CD14-positive monocyte (primary cell): ENCODE measurements at regions not wholly inside any gene's neighbourhood (a gene's known extent, or its start where the extent isn't known, plus 50 kb on each side); places are given as distances from the start of the nearest gene placed in this dataset.

Source experiments
- DNase-seq, 3 donors: peaks; one replicate each; pipeline ENCODE4 v3.0.0-alpha.2; 2011 to 2022
- H2AFZ ChIP-seq: 2 replicates; pipeline ENCODE4 v1.6.0; 2012; ENCODE audit warnings: mild to moderate bottlenecking, low read depth, low read length, inconsistent platforms; ENCODE audit not compliant: insufficient read depth, poor library complexity, severe bottlenecking
- H3K27ac ChIP-seq, 2 donors: 1 replicate in 1 of 2; 2 replicates in 1 of 2; pipeline ENCODE4 v1.5.1; 2012 to 2013; ENCODE audit warnings: low read length in 2 of 2, control low read depth in 1 of 2, inconsistent platforms in 1 of 2, low read depth in 1 of 2, mild to moderate bottlenecking in 1 of 2
- H3K27me3 ChIP-seq, 2 donors: one replicate each; pipeline versions ENCODE4 v1.6.0 to v1.6.1; 2011 to 2013; ENCODE audit warnings: low read length in 2 of 2; ENCODE audit not compliant: control insufficient read depth in 2 of 2, insufficient read depth in 2 of 2
- H3K36me3 ChIP-seq, 2 donors: replicated peaks in 1 of 2; 1 replicate in 1 of 2; 2 replicates in 1 of 2; pipeline versions ENCODE4 v1.5.1 to v1.6.1; 2012 to 2013; ENCODE audit warnings: low read length in 2 of 2, control low read depth in 1 of 2, inconsistent platforms in 1 of 2, mild to moderate bottlenecking in 1 of 2; ENCODE audit not compliant: insufficient read depth in 2 of 2, control insufficient read depth in 1 of 2
- H3K4me1 ChIP-seq, 2 donors: 1 replicate in 1 of 2; 2 replicates in 1 of 2; pipeline versions ENCODE4 v1.5.1 to v1.6.1; 2012 to 2013; ENCODE audit warnings: low read length in 2 of 2, control low read depth in 1 of 2, inconsistent platforms in 1 of 2, mild to moderate bottlenecking in 1 of 2, moderate library complexity in 1 of 2; ENCODE audit not compliant: insufficient read depth in 2 of 2, control insufficient read depth in 1 of 2
- H3K4me2 ChIP-seq: replicated peaks from 2 replicates; pipeline ENCODE3; 2012; ENCODE audit warnings: low read length, moderate library complexity, mild to moderate bottlenecking; ENCODE audit not compliant: poor library complexity, severe bottlenecking; ENCODE audit errors: extremely low read depth
- H3K4me3 ChIP-seq, 3 experiments: fragments of 200-600 bp in 1 of 3; sonication (generic) in 1 of 3; replicated peaks in 1 of 3; 1 replicate in 2 of 3; 2 replicates in 1 of 3; pipeline ENCODE4 v1.5.1; 2011 to 2013; ENCODE audit warnings: low read length in 3 of 3, mild to moderate bottlenecking in 3 of 3, control low read depth in 2 of 3, low read depth in 2 of 3, inconsistent platforms in 1 of 3, moderate library complexity in 1 of 3
- H3K79me2 ChIP-seq: 2 replicates; pipeline ENCODE4 v1.6.0; 2012; ENCODE audit warnings: mild to moderate bottlenecking, control low read depth, inconsistent platforms, low read length, moderate library complexity; ENCODE audit not compliant: insufficient read depth
- H3K9ac ChIP-seq: 2 replicates; pipeline ENCODE4 v1.6.0; 2017; ENCODE audit warnings: low read length, mild to moderate bottlenecking; ENCODE audit not compliant: insufficient read depth, poor library complexity, severe bottlenecking
- H3K9me3 ChIP-seq, 2 donors: replicated peaks in 1 of 2; 1 replicate in 1 of 2; 2 replicates in 1 of 2; pipeline versions ENCODE4 v1.5.1 to v1.6.1; 2012 to 2013; ENCODE audit warnings: low read length in 2 of 2, control low read depth in 1 of 2; ENCODE audit not compliant: control insufficient read depth in 1 of 2, insufficient read depth in 1 of 2
- H4K20me1 ChIP-seq: 2 replicates; pipeline ENCODE4 v1.6.0; 2012; ENCODE audit warnings: mild to moderate bottlenecking, low read length, control low read depth, moderate library complexity; ENCODE audit not compliant: insufficient read depth
- H3K27ac Mint-ChIP-seq, 7 donors: one replicate each; pipeline ENCODE4 v1.8.0; 2020; ENCODE audit warnings: mild to moderate bottlenecking in 7 of 7, mixed read lengths in 7 of 7, moderate library complexity in 6 of 7, inconsistent platforms in 2 of 7
- H3K27me3 Mint-ChIP-seq, 3 donors: one replicate each; pipeline ENCODE4 v1.8.0; 2021 to 2022; ENCODE audit warnings: low read depth in 3 of 3, mild to moderate bottlenecking in 3 of 3, mixed read lengths in 3 of 3, moderate library complexity in 3 of 3, inconsistent platforms in 1 of 3
- H3K36me3 Mint-ChIP-seq, 2 donors: one replicate each; pipeline ENCODE4 v1.8.0; 2020; ENCODE audit warnings: mixed read lengths in 2 of 2, inconsistent platforms in 1 of 2, mild to moderate bottlenecking in 1 of 2
- H3K4me1 Mint-ChIP-seq: one replicate; pipeline ENCODE4 v1.8.0; 2020; ENCODE audit warnings: mild to moderate bottlenecking, mixed read lengths
- H3K4me3 Mint-ChIP-seq, 2 donors: one replicate each; pipeline ENCODE4 v1.8.0; 2020; ENCODE audit warnings: mild to moderate bottlenecking in 2 of 2, mixed read lengths in 2 of 2, moderate library complexity in 1 of 2
- H3K9me3 Mint-ChIP-seq, 7 donors: one replicate each; pipeline ENCODE4 v1.8.0; 2020 to 2022; ENCODE audit warnings: mixed read lengths in 7 of 7, mild to moderate bottlenecking in 6 of 7, moderate library complexity in 6 of 7, inconsistent platforms in 2 of 7
- WGBS: methylation state at CpG from one replicate; pipeline ENCODE4 v1.1.5; 2013; ENCODE audit warnings: missing lambda C conversion rate; ENCODE audit not compliant: insufficient coverage; 5-methylcytosine and 5-hydroxymethylcytosine counted together
- intact Hi-C, 2 donors: fragments of 100-400 bp; cut with micrococcal nuclease; formaldehyde crosslinking; loops; one replicate each; pipeline versions ENCODE4 v1.15.0 to v1.15.1; 2023
- TF ChIP-seq, protein P1 (sequence below): fragments of 200-600 bp; IDR thresholded peaks from one replicate; pipeline ENCODE4 v1.8.0; 2022; ENCODE audit warnings: antibody characterized with exemption, mild to moderate bottlenecking

DNA sequence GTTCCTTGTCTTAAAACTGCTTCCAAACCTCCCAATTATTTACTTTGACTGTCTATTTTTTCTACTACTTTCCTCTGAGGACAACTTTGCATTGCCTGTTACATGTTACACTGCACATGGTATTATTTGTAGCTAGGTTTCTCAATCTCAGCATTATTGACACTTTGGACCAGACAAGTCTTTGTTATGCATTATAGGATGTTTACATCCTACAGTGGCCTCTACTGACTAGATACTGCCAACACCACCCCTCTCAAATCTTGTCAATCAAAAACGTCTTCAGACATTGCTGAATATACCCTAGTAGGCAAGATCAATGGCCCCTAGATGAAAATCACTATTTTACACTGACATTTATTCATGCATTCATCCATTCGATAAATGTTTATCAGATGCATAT lies 129.6 kb upstream of the DNAJC10 start:
- Histone ChIP-seq H3K27ac (no peak overlapping the region), H3K4me3 (no peak overlapping the region), H3K9me3 (no peaks in the 10 kb centered on the region), H3K79me2 (no peaks in the 10 kb centered on the region), H3K9ac (no peak overlapping the region), H4K20me1 (no peaks in the 10 kb centered on the region), H3K27me3 (no peaks in the 10 kb centered on the region), H2AFZ (no peak overlapping the region), H3K4me2 (no peak overlapping the region), H3K4me1 (no peaks in the 10 kb centered on the region), H3K36me3 (no peaks in the 10 kb centered on the region)
- Mint-ChIP-seq H3K27me3 (peaks cover 0 to 2% (median 1%) of the 10 kb centered on the region in 3 donors), H3K36me3 (no peaks in the 10 kb centered on the region), H3K9me3 (peaks cover 0 to 2% (median 0%) of the 10 kb centered on the region in 7 donors), H3K4me3 (no peak overlapping the region), H3K27ac (no peak overlapping the region), H3K4me1 (peaks cover 2% of the 10 kb centered on the region)
- 50% methylated on average over 1 of the region's 2 CpGs for WGBS
- intact Hi-C loops = no loop called here
- DNase-seq = no peak
- TF ChIP-seq, protein P1, sequence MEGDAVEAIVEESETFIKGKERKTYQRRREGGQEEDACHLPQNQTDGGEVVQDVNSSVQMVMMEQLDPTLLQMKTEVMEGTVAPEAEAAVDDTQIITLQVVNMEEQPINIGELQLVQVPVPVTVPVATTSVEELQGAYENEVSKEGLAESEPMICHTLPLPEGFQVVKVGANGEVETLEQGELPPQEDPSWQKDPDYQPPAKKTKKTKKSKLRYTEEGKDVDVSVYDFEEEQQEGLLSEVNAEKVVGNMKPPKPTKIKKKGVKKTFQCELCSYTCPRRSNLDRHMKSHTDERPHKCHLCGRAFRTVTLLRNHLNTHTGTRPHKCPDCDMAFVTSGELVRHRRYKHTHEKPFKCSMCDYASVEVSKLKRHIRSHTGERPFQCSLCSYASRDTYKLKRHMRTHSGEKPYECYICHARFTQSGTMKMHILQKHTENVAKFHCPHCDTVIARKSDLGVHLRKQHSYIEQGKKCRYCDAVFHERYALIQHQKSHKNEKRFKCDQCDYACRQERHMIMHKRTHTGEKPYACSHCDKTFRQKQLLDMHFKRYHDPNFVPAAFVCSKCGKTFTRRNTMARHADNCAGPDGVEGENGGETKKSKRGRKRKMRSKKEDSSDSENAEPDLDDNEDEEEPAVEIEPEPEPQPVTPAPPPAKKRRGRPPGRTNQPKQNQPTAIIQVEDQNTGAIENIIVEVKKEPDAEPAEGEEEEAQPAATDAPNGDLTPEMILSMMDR = no peak

DNA sequence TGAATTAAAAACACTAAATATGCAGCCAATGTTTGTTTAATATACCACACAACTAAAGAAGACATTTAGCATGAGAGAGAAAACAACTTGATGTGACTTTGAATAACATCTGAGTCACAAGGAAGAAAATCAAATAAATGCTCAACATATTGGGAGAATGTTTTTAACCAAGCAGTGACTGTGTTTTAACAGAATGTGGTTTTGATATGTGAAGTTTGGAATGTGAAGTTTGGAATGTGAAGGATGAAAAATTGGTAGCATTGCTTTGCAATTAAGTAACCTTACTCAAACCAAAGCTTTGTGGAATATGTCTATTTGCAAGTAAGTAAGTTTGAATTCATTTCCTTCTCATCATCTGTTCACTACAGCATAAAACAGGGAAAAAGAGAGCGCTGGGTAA lies 128.2 kb upstream of the DNAJC10 start:
- Mint-ChIP-seq H3K4me1 (peaks cover 2% of the 10 kb centered on the region), H3K9me3 (peaks cover 0 to 2% (median 0%) of the 10 kb centered on the region in 7 donors), H3K4me3 (peak overlapping the region in 1 of 2 donors; percentile 47), H3K27me3 (peaks cover 0 to 2% (median 1%) of the 10 kb centered on the region in 3 donors), H3K36me3 (no peaks in the 10 kb centered on the region), H3K27ac (no peak overlapping the region)
- Histone ChIP-seq H3K4me1 (no peaks in the 10 kb centered on the region), H3K27ac (no peak overlapping the region), H3K27me3 (no peaks in the 10 kb centered on the region), H3K4me2 (no peak overlapping the region), H3K36me3 (no peaks in the 10 kb centered on the region), H3K4me3 (no peak overlapping the region), H3K79me2 (no peaks in the 10 kb centered on the region), H3K9me3 (no peaks in the 10 kb centered on the region), H3K9ac (no peak overlapping the region), H4K20me1 (no peaks in the 10 kb centered on the region), H2AFZ (no peak overlapping the region)
- no CpG with 5 or more reads among the region's 1 CpG for WGBS
- intact Hi-C loops = no loop called here
- TF ChIP-seq, protein P1 = no peak
- no peak for DNase-seq
